ENCODE measurements at regions not wholly inside any gene's neighbourhood (a gene's known extent, or its start where the extent isn't known, plus 50 kb on each side); places are given as distances from the start of the nearest gene placed in this dataset.

DNA sequence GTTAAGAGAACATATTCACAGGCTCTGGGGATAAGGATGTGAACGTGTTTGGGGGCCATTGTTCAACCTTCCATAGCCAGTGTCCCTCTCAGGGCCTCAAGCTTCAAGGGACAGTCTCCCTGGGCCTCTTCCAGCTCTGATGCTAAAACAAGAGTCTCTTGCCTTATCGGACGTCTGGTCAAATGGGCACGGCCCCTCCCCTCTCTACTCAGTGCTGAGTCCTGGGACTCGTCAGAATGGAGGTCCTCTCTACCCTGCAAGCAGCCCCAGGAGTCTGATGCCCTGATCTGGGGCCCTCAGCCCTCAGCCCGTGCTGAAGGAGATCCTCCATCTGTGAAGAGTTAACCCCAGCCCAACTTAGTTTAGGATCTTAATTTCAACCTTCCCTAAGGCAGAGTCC, 198.2 kb downstream of the ZFP36L2 start:
- no peak for TF ChIP-seq CEBPB (IDR thresholded peaks at IDR 0.05)
- TF ChIP-seq RAD21 (IDR thresholded peaks at IDR 0.05; ENCODE audit: low read depth) = no peak
- no peak for TF ChIP-seq EGR1 (IDR thresholded peaks at IDR 0.05)

GRCh38 chr2:43027097-43027873, 199.1 kb downstream of the ZFP36L2 start:
- TF ChIP-seq CREB1 (IDR thresholded peaks at IDR 0.05; ENCODE audit: low read depth) (no peak), YY1 (IDR thresholded peaks at IDR 0.05; ENCODE audit: low read depth) (no peak), TAF1 (IDR thresholded peaks at IDR 0.05; ENCODE audit: low read depth) (no peak), EP300 (IDR thresholded peaks at IDR 0.05; ENCODE audit: borderline replicate concordance) (no peak), TEAD4 (IDR thresholded peaks at IDR 0.05) (no peak), NFIC (IDR thresholded peaks at IDR 0.05) (no peak), TCF12 (IDR thresholded peaks at IDR 0.05; ENCODE audit: low read depth) (no peak), CEBPB (IDR thresholded peaks at IDR 0.05) (no peak), RAD21 (IDR thresholded peaks at IDR 0.05; ENCODE audit: low read depth) (no peak)
- TF ChIP-seq, protein P1, sequence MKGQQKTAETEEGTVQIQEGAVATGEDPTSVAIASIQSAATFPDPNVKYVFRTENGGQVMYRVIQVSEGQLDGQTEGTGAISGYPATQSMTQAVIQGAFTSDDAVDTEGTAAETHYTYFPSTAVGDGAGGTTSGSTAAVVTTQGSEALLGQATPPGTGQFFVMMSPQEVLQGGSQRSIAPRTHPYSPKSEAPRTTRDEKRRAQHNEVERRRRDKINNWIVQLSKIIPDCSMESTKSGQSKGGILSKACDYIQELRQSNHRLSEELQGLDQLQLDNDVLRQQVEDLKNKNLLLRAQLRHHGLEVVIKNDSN (IDR thresholded peaks at IDR 0.05) = no peak

DNA sequence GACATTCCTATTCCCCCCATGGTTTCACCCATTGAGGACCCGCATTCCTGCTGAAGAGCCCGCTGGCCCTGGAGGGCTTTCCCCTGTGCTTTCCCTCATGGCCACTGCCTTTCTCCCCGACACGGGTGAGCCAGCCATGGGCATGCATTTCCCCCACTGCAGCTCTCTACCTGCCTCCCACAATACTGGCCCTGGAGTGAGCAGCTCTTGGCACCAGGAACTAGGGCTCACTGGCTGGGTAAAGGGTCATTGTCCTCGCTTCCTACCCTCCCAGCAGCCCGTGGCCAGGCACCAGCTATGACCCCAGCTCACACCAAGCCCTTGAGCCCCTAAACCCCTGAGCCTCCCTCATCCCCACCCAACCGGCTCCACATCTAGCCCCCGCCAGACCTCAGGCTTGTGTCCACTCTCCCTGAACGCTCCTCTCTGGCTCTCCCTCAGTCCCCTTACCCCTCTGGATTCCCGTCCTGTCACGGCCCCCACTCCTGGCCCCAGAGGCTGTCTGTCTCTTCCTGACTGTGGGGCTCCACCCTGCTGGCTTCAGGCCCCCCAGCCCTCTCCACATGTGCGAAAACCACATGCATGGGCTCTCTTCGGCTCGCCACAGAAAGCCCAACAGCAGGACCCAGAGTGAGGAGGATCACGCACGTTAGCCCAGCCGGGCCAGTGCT, 199.8 kb downstream of the ZFP36L2 start:
- TF ChIP-seq CREB1 (IDR thresholded peaks at IDR 0.05; ENCODE audit: low read depth) = no peak
- TF ChIP-seq TEAD4 (IDR thresholded peaks at IDR 0.05) = no peak
- TF ChIP-seq RAD21 (IDR thresholded peaks at IDR 0.05; ENCODE audit: low read depth) = no peak
- TF ChIP-seq CEBPB (IDR thresholded peaks at IDR 0.05) = no peak
- TF ChIP-seq ZBTB7A (IDR thresholded peaks at IDR 0.05; ENCODE audit: low read depth) = no peak
- no peak for TF ChIP-seq NFIC (IDR thresholded peaks at IDR 0.05)
- no peak for TF ChIP-seq FOXM1 (IDR thresholded peaks at IDR 0.05; ENCODE audit: borderline replicate concordance, low read depth)
- no peak for TF ChIP-seq REST (IDR thresholded peaks at IDR 0.05; ENCODE audit: low read depth)
- no peak for TF ChIP-seq TAF1 (IDR thresholded peaks at IDR 0.05; ENCODE audit: low read depth)
- TF ChIP-seq YY1 (IDR thresholded peaks at IDR 0.05; ENCODE audit: low read depth) = no peak
- TF ChIP-seq, protein P1 (IDR thresholded peaks at IDR 0.05) = no peak
- no peak for TF ChIP-seq TCF12 (IDR thresholded peaks at IDR 0.05; ENCODE audit: low read depth)
- TF ChIP-seq, protein P2, sequence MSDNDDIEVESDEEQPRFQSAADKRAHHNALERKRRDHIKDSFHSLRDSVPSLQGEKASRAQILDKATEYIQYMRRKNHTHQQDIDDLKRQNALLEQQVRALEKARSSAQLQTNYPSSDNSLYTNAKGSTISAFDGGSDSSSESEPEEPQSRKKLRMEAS (IDR thresholded peaks at IDR 0.05) = no peak
- no peak for TF ChIP-seq EP300 (IDR thresholded peaks at IDR 0.05; ENCODE audit: borderline replicate concordance)
- no peak for TF ChIP-seq EGR1 (IDR thresholded peaks at IDR 0.05)

- TF ChIP-seq EGR1 (IDR thresholded peaks at IDR 0.05) = no peak
- TF ChIP-seq NFIC (IDR thresholded peaks at IDR 0.05) = no peak
- TF ChIP-seq FOXM1 (IDR thresholded peaks at IDR 0.05; ENCODE audit: borderline replicate concordance, low read depth) = no peak
These were observed 200.6 kb downstream of the ZFP36L2 start for GRCh38 chr2:43025709-43026295.

DNA sequence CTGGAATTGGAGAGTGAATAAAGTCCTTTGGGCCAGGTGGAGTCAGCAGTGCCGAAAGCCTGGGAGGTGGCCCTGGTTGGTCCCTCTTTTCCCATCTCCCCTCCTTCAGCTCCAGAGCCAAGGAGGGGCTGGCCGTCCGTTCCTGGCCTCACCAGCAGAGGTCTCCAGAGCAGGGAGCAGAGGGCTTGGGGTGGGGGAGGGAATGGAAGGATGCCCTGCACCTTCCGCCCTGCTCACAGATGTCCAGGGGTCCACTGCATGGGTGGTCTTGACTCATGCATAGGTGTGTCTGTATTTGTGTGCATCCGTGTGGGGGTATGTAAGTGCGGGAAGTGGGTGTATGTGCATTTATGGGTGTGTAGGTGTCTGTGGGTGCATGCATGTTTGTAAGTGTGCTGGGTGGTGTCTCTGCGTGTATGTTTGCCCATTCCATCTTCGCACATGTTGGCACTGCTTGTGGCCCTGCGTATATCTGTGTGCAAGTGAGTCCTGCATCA, 201.8 kb downstream of the ZFP36L2 start:
- TF ChIP-seq TEAD4 (IDR thresholded peaks at IDR 0.05) = no peak
- TF ChIP-seq RAD21 (IDR thresholded peaks at IDR 0.05; ENCODE audit: low read depth) = peak; percentile 98
- TF ChIP-seq CEBPB (IDR thresholded peaks at IDR 0.05) = no peak
- 0 out of 2 replicates have a peak, but pooled peaks have one; percentile 25 for TF ChIP-seq YY1 (IDR thresholded peaks at IDR 0.05; ENCODE audit: low read depth)

DNA sequence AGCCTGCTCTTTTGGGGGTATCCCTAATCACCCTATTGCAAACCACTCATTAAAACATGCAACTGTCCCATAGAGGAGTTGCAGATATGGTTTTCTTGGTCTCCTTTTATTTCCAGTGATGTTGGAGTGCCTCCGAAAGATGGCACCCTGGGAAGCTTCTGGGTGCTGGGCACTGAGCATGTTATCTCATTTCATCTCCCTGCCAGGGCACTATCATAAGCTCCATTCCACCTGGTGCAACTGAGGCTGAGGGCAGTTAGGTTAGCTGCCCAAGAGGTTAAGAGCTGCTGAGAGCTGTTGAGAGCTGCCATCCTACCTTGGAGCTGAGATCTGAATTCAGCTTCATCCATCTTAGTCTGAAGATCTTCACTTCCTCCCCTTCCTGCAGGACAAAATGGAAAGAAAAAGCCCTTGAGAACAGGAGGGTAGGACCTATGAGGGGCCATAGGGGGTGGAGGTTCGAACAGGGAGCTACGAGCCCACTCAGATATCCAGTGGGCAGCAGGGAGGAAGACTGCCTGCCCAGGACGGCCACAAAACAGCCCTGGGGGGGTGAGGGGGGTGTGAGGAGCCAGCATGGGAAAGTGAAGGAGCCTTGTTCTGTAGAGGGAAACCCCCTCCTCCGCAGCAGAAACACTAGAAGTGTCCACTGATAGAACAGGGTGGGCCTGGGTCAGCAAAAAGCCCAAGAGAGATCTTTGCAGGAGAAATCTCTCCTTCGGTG, 202.5 kb downstream of the ZFP36L2 start:
- TF ChIP-seq TCF12 (IDR thresholded peaks at IDR 0.05; ENCODE audit: low read depth) (no peak), NFIC (IDR thresholded peaks at IDR 0.05) (no peak), TAF1 (IDR thresholded peaks at IDR 0.05; ENCODE audit: low read depth) (no peak), TEAD4 (IDR thresholded peaks at IDR 0.05) (no peak), CREB1 (IDR thresholded peaks at IDR 0.05; ENCODE audit: low read depth) (no peak), ZBTB7A (IDR thresholded peaks at IDR 0.05; ENCODE audit: low read depth) (no peak), YY1 (IDR thresholded peaks at IDR 0.05; ENCODE audit: low read depth) (no peak), CEBPB (IDR thresholded peaks at IDR 0.05) (no peak), EGR1 (IDR thresholded peaks at IDR 0.05) (no peak), RAD21 (IDR thresholded peaks at IDR 0.05; ENCODE audit: low read depth) (no peak), REST (IDR thresholded peaks at IDR 0.05; ENCODE audit: low read depth) (no peak)
- TF ChIP-seq, protein P1 (IDR thresholded peaks at IDR 0.05) = no peak

Measured in Ishikawa (cell line).